Tibial nerve (tissue), 3 donors: ENCODE measurements at regions not wholly inside any gene's neighbourhood (a gene's known extent, or its start where the extent isn't known, plus 50 kb on each side); places are given as distances from the start of the nearest gene placed in this dataset.

ENCODE experiments used
- CTCF ChIP-seq, 5 experiments: fragments of 200-600 bp in 3 of 5; fragments of 450-650 bp in 2 of 5; sonication (generic) in 3 of 5; IDR thresholded peaks; one replicate each; pipeline ENCODE4 v1.5.1; 2016 to 2019; ENCODE audit warnings: antibody characterized with exemption in 5 of 5, mild to moderate bottlenecking in 3 of 5, moderate library complexity in 2 of 5
- POLR2A ChIP-seq, 2 donors: fragments of 450-650 bp; IDR thresholded peaks; one replicate each; pipeline ENCODE4 v1.6.1; 2017; ENCODE audit warnings: antibody characterized with exemption in 2 of 2, mild to moderate bottlenecking in 2 of 2, moderate library complexity in 2 of 2

GRCh38 chr10:128747582-128748346, 621.5 kb upstream of the MKI67 start:
- TF ChIP-seq POLR2A (IDR thresholded peaks at IDR 0.05) (no peak), CTCF (IDR thresholded peaks at IDR 0.05) (no peak)
